NCI-H146 treated with DMSO at 0.1 percent for 48 hours (cell line): ENCODE measurements at regions not wholly inside any gene's neighbourhood (a gene's known extent, or its start where the extent isn't known, plus 50 kb on each side); places are given as distances from the start of the nearest gene placed in this dataset.
"Not testable (repeated sequence)": the region's sequence is repeated elsewhere in the genome, so short reads cannot be mapped to it uniquely, and the experiment has no call there.

Source experiments
- DNase-seq: peaks from one replicate; lab custom pipeline; 2025; ENCODE audit not compliant: unreplicated experiment; lab: John Stamatoyannopoulos, UW

DNA sequence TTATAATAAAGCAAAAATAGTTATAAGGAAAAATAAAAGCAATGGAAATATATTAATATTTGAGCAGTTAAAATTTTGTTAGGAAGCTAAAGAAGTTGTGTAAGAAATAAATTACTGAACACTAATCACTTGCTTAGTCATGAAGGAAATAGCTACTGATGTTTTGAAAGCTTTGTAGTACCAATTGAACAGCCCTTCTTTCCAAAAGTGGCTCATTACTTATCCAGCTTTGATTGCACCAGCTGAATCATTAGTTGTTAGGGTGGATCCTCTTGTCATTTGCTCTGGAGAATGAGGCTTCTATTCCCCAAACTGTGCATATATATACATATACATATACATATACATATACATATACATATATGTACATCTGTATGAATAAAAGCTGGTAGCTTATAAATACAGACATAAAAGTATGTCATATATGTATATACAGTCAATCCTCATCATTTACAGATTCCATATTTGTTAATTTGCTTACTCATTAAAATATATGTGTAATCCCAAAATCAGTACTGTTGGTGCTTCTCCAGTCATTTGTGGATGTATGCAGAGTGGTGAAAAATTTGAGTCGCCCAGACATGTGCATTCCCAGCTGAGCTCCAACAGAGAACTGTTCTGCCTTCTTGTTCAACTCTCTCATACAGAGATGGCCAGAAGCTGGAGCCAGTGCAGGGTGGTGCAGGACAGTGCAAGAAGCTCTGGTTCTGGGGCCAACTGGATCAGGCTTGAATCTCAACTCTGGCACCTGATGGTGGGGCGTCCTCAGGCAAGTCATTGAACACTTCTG lies 214.1 kb downstream of the RPAP3 start:
- DNase-seq: no peak

DNA sequence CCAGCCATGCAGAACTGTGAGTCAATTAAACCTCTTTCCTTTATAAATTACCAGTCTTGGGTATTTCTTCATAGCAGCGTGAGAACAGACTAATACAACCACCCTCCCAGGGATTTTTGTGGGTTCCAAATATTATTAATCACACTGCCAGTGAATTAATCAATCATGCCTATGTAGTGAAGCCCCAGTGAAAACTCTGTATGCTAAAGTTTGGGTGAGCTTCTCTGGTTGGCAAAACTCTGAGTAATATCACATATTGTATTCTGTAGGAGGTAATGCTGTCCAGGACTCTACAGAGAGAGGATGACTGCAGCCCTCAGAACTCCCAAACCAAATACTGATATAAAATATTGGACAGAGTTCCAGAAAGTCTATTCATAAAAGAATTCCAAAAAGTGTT lies 216.9 kb downstream of the RPAP3 start:
- no peak for DNase-seq

DNA sequence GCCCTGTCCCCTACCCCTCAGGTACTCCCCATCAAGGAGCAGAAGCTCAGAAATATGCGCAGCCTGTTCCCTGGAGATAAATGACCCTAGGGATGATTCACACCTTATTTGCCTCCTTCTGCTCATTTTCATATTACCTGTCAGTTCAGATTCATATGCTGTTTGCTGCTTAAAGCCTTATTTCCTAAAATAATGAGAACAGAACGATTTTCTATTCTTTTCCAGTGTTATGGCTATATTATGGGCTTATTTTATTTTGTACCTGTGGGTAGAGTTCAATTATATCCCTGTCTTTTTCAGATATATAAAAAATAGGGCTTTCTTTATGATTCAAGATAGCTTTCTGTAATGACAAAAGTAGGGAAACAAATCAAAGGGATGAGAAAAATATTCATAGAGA lies 224.8 kb downstream of the RPAP3 start:
- DNase-seq: no peak

DNA sequence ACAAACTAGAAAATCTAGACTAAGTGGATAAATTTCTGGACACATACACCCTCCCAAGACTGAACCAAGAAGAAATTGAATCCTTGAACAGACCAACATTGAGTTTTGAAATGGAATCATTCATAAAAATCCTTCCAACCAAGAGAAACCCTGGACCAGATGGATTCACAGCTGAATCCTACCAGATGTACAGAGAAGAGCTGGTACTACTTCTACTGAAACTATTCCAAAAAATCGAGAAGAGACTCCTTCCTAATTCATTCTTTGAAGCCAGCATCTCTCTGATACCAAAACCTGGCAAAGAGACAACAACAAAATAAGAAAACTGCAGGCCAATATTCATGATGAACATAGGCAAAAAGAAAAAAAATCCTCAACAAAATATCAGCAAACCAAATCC lies 227.4 kb downstream of the RPAP3 start:
- DNase-seq: no peak

DNA sequence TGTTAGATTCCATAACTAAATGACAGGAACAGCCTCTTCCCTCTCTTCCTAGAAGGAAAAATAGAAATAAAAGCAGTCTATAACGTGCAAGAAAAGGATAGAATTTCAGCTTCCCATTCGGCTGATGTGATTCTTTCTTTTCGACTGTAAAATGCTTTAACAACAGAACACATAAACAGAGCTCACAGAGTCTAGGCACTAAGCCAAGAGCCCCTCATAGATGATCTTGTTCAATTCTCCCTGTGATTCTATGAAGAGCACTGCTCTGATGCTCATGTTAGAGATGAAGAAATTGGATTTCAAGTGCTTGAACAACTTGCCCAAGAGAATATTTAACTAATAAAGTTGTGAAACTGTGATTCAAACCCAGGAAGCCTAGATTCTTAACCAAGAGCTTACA lies 232.7 kb downstream of the RPAP3 start:
- DNase-seq: no peak

DNA sequence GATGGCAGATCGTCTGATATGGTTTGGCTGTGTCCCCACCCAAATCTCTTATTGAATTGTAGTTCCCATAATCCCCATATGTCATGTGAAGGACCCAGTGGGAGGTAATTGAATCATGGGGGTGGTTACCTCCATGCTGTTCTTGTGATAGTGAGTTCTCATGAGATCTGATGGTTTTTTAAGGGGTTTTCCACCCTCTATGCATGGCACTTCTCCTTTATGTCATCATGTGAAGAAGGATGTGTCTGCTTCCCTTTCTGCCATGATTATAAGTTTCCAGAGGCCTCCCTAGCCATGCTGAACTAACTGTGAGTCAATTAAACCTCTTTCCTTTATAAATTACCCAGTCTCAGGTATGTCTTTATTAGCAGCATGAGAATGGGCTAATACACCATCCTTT lies 235.5 kb downstream of the RPAP3 start:
- DNase-seq: not testable (repeated sequence)

DNA sequence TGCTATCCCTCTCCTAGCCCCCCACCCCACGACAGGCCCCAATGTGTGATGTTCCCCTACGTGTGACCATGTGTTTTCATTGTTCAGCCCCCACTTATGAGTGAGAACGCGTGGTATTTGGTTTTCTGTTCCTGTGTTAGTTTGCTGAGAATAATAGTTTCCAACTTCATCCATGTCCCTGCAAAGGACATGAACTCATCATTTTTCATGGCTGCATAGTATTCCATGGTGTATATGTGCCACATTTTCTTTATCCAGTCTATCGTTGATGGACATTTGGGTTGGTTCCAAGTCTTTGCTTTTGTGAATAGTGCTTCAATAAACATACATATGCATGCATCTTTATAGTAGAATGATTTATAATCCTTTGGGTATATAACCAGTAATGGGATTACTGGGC lies 241.9 kb downstream of the RPAP3 start:
- DNase-seq: not testable (repeated sequence)

DNA sequence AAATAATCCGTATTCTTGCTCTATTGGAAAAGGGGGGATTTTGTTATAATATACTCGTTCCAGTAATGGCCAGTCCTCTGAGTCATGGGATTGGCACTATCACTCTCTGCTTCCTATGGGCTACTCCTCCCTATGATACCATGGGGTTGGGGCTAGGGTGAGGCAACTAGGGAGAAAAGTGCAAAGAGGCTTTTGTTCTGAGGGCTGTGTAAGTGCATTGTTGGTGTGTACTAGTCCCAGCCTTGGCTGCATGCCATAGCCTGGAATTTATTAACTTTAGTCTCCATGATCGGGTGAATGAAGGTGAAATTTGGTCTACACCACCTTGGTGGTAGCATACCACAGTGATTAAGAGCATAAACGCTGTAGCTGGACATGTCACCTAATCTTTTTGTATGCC lies 247.6 kb downstream of the RPAP3 start:
- DNase-seq: no peak

DNA sequence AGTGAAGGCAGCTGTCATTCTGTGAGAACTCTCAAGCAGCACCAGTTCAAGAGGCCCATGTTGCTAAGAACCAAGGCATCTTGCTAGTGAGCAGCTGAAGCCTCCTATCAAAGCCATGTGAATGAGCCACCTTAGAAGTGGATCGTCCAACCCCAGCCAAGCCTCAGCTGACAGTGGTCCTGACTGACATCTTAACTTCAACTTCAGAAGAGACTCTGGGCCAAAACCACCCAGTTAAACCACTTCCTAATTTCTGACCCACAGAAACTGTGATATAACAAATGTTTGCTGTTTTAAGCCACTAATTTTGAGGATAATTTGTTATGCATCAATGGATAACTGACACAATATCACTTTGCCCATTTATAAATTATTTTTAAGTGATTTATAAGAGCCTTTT lies 256.0 kb downstream of the RPAP3 start:
- no peak for DNase-seq

DNA sequence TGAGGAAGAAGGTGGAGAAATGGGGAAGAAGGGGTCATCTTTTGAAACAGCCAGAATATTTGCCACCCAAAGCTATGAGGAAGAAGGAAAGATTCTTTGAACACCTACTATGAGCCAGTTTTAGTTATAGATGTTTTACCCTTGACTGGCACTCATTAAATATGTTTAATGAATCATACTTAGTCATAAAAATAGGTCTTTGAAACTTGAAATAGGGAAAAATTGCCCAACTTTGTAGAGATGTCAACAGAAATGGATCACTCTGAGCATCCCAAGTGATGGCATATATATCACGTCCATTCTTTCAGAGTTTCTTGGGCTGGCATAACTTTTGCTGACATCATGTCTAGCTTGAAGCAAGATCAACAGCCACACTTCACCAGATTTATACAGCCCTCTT lies 263.5 kb downstream of the RPAP3 start:
- no peak for DNase-seq

DNA sequence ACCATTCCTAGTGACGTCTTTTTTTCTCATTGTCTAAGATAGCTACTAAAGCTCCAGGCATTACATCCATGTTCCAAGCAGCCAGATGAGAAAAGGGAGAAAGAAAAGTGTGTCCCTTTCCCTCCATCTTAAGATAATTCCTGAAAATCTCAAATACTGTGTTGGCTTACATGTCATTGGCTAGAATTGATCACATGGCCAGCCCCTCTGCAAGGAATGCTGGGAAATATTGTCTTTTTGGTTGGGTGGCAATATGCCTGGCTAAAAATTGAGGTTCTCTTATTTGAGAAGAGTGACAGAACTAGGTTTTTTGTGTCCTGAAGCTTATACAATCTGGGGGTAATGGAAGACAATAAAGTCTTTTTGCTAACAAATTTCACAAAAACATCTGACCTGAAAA lies 264.3 kb downstream of the RPAP3 start:
- no peak for DNase-seq

DNA sequence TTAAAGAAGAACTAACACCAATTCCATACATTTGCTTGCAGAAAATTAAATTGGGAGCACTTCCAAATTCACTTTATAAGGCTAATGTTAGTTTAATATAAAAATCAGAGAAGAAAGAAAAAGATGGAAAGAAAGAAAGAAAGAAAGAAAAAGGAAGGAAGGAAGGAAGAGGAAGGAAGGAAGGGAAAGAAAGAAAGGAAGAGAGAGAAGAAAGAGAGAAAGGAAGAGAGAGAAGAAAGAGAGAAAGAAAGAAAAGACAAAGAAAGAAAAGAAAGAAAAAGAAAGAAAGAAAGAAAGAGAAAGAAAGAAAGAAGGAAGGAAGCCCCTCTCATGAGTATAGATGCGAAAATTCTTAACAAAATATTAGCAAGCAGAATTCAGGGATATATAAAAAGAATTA lies 267.7 kb downstream of the RPAP3 start:
- no peak for DNase-seq

DNA sequence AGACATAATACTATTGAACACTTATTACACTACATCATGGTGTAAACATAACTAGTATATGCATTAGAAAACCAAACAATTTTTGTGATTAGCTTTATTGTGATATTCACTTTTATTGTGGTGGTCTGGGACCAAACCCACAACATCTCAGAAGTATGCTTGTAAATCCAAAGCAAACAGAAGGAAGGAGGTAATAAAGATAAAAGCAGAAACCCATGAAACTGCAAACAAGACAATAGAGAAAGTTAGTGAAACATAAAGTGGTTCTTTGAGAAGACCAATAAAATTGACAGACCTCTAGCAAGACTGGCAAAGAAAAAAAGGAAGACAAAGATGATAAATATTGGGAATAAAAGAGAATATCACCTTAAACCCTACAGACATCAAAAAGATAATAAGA lies 268.3 kb downstream of the RPAP3 start:
- no peak for DNase-seq

DNA sequence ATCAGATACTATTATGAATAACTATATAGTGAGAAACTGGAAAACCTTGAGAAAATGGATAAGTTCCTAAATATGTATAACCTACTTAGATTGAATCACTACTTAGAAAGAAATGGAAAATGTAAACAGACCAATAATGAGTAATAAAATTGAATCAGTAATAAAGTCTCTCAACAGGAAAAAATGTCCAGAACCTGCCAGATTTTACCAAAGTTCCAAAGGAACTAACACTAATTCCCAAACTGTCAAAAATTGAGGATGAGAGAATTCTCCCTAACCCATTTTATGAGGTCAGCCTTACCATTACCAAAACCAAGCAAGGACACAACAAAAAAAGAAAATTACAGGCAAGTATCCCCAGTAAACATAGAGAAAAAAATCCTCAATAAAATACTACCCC lies 272.0 kb downstream of the RPAP3 start:
- no peak for DNase-seq

DNA sequence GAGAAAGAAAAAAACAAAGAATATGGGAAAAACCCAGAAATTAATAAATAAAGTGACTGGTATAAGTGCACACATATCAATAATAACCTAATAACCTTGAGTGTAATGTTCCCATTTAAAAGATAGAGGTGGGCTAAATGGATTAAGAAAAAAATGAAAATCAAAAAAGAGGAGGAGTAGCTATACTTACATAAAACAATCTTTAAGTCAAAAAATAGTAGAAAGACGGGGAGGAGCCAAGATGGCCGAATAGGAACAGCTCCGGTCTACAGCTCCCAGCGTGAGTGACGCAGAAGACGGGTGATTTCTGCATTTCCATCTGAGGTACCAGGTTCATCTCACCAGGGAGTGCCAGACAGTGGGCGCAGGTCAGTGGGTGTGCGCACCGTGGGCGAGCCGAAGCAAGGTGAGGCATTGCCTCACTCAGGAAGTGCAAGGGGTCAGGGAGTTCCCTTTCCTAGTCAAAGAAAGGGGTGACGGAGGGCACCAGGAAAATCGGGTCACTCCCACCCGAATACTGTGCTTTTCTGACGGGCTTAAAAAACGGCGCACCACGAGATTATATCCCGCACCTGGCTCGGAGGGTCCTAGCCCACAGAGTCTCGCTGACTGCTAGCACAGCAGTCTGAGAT lies 279.0 kb downstream of the RPAP3 start:
- not testable (repeated sequence) for DNase-seq

DNA sequence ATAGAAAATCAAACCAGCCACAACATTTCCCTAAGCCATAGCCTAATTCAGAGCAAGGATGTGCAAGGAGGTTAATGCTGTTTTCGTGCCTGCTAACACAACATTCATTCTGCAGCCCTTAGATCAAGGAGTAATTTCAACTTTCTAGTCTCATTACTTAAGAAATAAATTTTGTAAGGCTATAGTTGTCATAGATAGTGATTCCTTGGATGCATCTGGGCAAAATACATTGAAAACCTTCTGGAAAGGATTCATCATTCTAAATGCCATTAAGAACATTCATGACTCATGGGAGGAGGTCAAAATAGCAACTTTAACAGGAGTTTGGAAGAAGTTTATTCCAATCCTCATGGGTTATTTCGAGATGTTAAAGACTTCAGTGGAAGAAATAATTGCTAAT lies 283.2 kb downstream of the RPAP3 start:
- no peak for DNase-seq

DNA sequence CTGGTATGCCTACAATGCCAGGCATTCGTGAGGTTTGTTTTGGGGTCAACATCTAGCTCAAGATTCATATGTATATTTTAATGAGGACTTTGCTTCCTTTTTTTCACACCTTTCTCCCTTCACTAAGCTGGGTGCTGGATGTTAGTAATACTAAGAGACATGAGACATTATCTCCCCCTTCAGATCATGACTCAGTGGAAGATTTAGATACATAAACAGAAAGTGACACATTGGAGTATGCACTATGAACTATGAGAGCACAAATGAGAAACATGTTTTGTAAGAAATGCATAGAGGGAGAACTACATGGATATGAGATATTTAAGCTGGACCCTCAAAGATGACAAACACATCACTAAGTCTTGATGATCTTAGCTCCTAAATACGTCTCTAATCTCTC lies 286.3 kb downstream of the RPAP3 start:
- DNase-seq: no peak

DNA sequence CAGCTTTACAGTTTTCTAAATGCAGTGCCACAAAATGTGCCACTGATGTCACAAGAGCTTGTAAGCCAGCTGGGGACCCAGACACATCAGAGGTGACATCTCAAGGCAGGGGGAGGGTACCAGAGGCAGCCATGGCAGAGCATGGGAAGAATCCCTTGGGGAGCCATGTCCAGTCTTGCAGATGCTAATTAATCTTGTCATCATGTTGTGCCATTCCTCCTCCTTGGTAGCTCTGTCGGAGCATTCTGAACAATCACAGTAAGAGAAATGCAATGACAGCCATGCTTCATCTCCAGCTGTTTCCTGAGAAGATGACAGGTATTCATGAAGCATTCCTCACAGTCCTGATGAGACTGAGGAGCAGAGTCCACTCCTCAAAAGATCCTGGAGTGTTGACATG lies 287.9 kb downstream of the RPAP3 start:
- no peak for DNase-seq

DNA sequence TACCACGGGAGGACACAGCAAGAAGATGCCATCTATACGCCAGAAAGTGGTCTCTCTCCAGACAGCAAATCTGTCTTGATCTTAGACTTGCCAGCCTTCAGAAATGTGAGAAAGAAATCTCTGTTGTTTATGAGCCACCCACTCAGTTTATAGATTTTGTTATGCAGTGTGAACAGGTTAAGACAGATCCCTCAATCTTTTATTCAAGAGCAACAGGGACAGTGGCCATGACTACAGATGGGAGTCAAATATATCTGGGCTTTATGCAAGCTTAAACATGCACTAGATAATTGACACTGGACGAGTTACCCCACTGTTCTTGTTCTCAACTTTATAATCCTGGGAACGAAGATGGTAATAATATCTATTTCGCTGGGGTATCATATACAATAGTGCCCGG lies 288.7 kb downstream of the RPAP3 start:
- DNase-seq: no peak

DNA sequence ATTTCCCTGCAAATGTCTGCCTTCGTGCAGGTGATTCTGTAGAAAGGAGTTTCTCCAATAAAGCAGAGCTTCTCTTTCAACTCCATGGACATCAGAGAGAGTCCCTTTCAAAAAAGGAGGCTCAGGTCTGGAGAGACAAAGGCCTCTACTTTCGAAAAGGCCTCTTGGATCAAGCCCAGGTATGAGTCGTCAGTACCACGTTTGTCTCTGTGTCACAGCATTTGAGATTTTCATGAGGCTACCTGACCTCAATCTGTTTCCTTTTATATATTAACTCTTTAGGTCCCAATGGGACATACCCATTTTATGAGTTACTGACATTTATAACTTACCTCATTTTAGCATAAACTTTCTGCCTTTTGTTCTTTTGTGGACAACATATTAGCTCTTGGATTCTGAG lies 290.8 kb downstream of the RPAP3 start:
- no peak for DNase-seq

DNA sequence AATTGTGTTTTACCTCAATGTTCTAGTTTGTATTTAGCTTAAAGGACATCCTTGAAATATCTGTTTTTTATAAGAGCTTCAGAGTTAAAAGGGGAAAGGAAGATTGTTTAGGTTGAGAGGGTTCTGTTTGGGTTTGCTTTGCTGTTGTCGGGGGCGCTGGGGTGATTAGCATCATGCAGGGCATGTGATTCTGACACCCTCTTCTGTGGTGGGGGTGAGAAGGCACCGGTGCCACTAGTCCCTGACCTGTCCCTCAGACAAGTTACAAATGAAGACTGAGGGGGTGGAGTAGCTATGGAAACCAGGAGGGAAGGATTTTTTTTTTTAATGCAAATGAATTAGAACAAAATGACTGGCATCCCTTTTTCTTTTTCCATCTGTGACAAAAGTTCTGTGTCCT lies 291.3 kb downstream of the RPAP3 start:
- DNase-seq: no peak

DNA sequence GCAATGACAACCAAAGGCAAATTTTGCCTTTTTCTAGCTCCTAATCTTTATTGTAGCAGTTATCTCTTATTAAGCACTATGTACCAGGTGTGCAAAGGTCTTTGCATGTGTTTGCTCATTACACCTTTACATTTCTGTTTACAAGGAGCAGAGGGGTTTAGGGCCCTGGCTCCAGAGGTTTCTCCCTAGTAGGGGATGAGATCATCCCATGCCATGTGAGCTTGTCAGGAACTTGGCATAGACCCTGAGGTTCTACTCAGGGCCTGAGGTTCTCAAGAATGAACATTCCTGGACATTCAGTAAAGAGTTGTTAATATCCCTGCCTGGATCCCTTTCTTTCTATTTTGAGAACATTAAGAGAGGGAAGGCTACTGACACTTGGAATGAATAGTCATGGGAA lies 292.0 kb downstream of the RPAP3 start:
- DNase-seq: no peak
